Hepatocyte (in vitro differentiated cells): ENCODE measurements at regions not wholly inside any gene's neighbourhood (a gene's known extent, or its start where the extent isn't known, plus 50 kb on each side); places are given as distances from the start of the nearest gene placed in this dataset.
A peak's percentile ranks its signal among the peaks of the same experiment; 100 is the strongest.

ENCODE experiments used
- DNase-seq: peaks from one replicate; pipeline ENCODE4 v3.0.0-alpha.2; 2016; ENCODE audit warnings: low spot score
- H2AFZ ChIP-seq: fragments of 200-600 bp; sonication (generic); 2 replicates; pipeline ENCODE4 v1.6.0; 2016; ENCODE audit warnings: antibody characterized with exemption, mild to moderate bottlenecking
- H3K27ac ChIP-seq: fragments of 200-600 bp; sonication (generic); 2 replicates; pipeline ENCODE4 v1.5.1; 2016; ENCODE audit warnings: mild to moderate bottlenecking
- H3K27me3 ChIP-seq: fragments of 200-600 bp; sonication (generic); 2 replicates; pipeline ENCODE4 v1.6.1; 2016
- H3K36me3 ChIP-seq: fragments of 200-600 bp; sonication (generic); replicated peaks from 2 replicates; pipeline ENCODE4 v1.5.1; 2016; ENCODE audit warnings: low read depth; ENCODE audit not compliant: insufficient read depth
- H3K4me1 ChIP-seq: fragments of 200-600 bp; sonication (generic); 2 replicates; pipeline ENCODE4 v1.5.1; 2016; ENCODE audit warnings: mild to moderate bottlenecking, moderate library complexity; ENCODE audit not compliant: insufficient read depth
- H3K4me2 ChIP-seq: fragments of 200-600 bp; sonication (generic); 2 replicates; pipeline ENCODE4 v1.6.0; 2016
- H3K4me3 ChIP-seq: fragments of 200-600 bp; sonication (generic); 2 replicates; pipeline ENCODE4 v1.5.1; 2016; ENCODE audit warnings: mild to moderate bottlenecking
- H3K79me2 ChIP-seq: fragments of 200-600 bp; sonication (generic); 2 replicates; pipeline ENCODE4 v1.6.0; 2017; ENCODE audit warnings: mild to moderate bottlenecking
- H3K9me2 ChIP-seq: fragments of 200-600 bp; sonication (generic); replicated peaks from 2 replicates; pipeline ENCODE4 v1.6.0; 2017; ENCODE audit warnings: mild to moderate bottlenecking; ENCODE audit not compliant: insufficient read depth
- H3K9me3 ChIP-seq: fragments of 200-600 bp; sonication (generic); 2 replicates; pipeline ENCODE4 v1.5.1; 2016; ENCODE audit warnings: low read depth, mild to moderate bottlenecking
- H4K20me1 ChIP-seq: fragments of 200-600 bp; sonication (generic); 2 replicates; pipeline ENCODE4 v1.6.0; 2016; ENCODE audit warnings: mild to moderate bottlenecking; ENCODE audit not compliant: insufficient read depth, poor library complexity, severe bottlenecking
- CTCF ChIP-seq: fragments of 200-600 bp; sonication (generic); IDR thresholded peaks from 2 replicates; pipeline ENCODE4 v1.5.1; 2016; ENCODE audit warnings: antibody characterized with exemption, mild to moderate bottlenecking; ENCODE audit not compliant: poor library complexity
- EZH2 ChIP-seq: fragments of 200-600 bp; sonication (generic); IDR thresholded peaks from 2 replicates; pipeline ENCODE4 v1.6.1; 2016; ENCODE audit warnings: antibody characterized with exemption, mild to moderate bottlenecking, borderline replicate concordance
- EZH2phosphoT487 ChIP-seq: fragments of 200-600 bp; sonication (generic); IDR thresholded peaks from one replicate; pipeline ENCODE4 v1.6.1; 2018; ENCODE audit warnings: antibody characterized with exemption, mild to moderate bottlenecking, low read depth, moderate library complexity; ENCODE audit not compliant: unreplicated experiment, severe bottlenecking
- WGBS: methylation state at CpG from one replicate; pipeline ENCODE4 v1.1.6; 2016; ENCODE audit warnings: low lambda C conversion rate; ENCODE audit errors: missing lambda C conversion rate; 5-methylcytosine and 5-hydroxymethylcytosine counted together

- no peak overlapping the region for H3K4me2 ChIP-seq
- H4K20me1 ChIP-seq: no peaks in the 10 kb centered on the region
- TF ChIP-seq EZH2 (no peak), CTCF (no peak)
- no peaks in the 10 kb centered on the region for H3K9me3 ChIP-seq
- DNase-seq: no peak
- WGBS: 34% methylated on average over 2 of the region's 2 CpGs
- H3K4me3 ChIP-seq: no peak overlapping the region
- H3K27ac ChIP-seq: peak overlapping the region; percentile 39
- H2AFZ ChIP-seq: no peak overlapping the region
- no peaks in the 10 kb centered on the region for H3K9me2 ChIP-seq
- peaks cover 12% of the 10 kb centered on the region for H3K79me2 ChIP-seq
- no peaks in the 10 kb centered on the region for H3K27me3 ChIP-seq
- H3K36me3 ChIP-seq: no peaks in the 10 kb centered on the region
- peaks cover 30% of the 10 kb centered on the region for H3K4me1 ChIP-seq
Observed at GRCh38 chr5:126368239-126368812, 54.9 kb upstream of the GRAMD2B start.

GRCh38 chr5:126369083-126369482 is 54.1 kb upstream of the GRAMD2B start:
- DNase-seq: no peak
- no peak overlapping the region for H2AFZ ChIP-seq
- WGBS: 90% methylated on average over 2 of the region's 2 CpGs
- no peaks in the 10 kb centered on the region for H3K9me2 ChIP-seq
- no peaks in the 10 kb centered on the region for H3K36me3 ChIP-seq
- TF ChIP-seq CTCF (no peak), EZH2phosphoT487 (no peak), EZH2 (no peak)
- no peaks in the 10 kb centered on the region for H3K27me3 ChIP-seq
- H3K27ac ChIP-seq: peak overlapping the region; percentile 94
- H3K9me3 ChIP-seq: no peaks in the 10 kb centered on the region
- no peak overlapping the region for H3K4me3 ChIP-seq
- peaks cover 30% of the 10 kb centered on the region for H3K4me1 ChIP-seq
- H4K20me1 ChIP-seq: no peaks in the 10 kb centered on the region
- peaks cover 16% of the 10 kb centered on the region for H3K79me2 ChIP-seq
- peak overlapping the region; percentile 67 for H3K4me2 ChIP-seq

- no peaks in the 10 kb centered on the region for H3K36me3 ChIP-seq
- no peaks in the 10 kb centered on the region for H3K9me2 ChIP-seq
- peak overlapping the region; percentile 94 for H3K27ac ChIP-seq
- H3K27me3 ChIP-seq: no peaks in the 10 kb centered on the region
- TF ChIP-seq EZH2 (no peak), EZH2phosphoT487 (no peak), CTCF (no peak)
- H4K20me1 ChIP-seq: no peaks in the 10 kb centered on the region
- WGBS: 52% methylated on average over 6 of the region's 6 CpGs
- H3K4me3 ChIP-seq: no peak overlapping the region
- no peaks in the 10 kb centered on the region for H3K9me3 ChIP-seq
- H3K4me1 ChIP-seq: peaks cover 30% of the 10 kb centered on the region
- peaks cover 26% of the 10 kb centered on the region for H3K79me2 ChIP-seq
- DNase-seq: peak; percentile 68
- no peak overlapping the region for H2AFZ ChIP-seq
- peak overlapping the region; percentile 67 for H3K4me2 ChIP-seq
Observed at GRCh38 chr5:126369995-126370731, 53.0 kb upstream of the GRAMD2B start.
